Neural progenitor cell (in vitro differentiated cells): ENCODE measurements at regions not wholly inside any gene's neighbourhood (a gene's known extent, or its start where the extent isn't known, plus 50 kb on each side); places are given as distances from the start of the nearest gene placed in this dataset.

Experiments used
- EZH2 ChIP-seq: fragments of 200-600 bp; sonication (generic); IDR thresholded peaks from 2 replicates; pipeline ENCODE4 v1.6.1; 2017; ENCODE audit warnings: antibody characterized with exemption, mild to moderate bottlenecking, moderate library complexity
- EZH2phosphoT487 ChIP-seq: fragments of 200-600 bp; sonication (generic); IDR thresholded peaks from 2 replicates; pipeline ENCODE4 v1.6.1; 2017; ENCODE audit warnings: antibody characterized with exemption
- TF ChIP-seq, protein P1 (sequence below): fragments of 200-600 bp; sonication (generic); IDR thresholded peaks from 2 replicates; pipeline ENCODE4 v1.5.1; 2017; ENCODE audit warnings: antibody characterized with exemption, mild to moderate bottlenecking

DNA sequence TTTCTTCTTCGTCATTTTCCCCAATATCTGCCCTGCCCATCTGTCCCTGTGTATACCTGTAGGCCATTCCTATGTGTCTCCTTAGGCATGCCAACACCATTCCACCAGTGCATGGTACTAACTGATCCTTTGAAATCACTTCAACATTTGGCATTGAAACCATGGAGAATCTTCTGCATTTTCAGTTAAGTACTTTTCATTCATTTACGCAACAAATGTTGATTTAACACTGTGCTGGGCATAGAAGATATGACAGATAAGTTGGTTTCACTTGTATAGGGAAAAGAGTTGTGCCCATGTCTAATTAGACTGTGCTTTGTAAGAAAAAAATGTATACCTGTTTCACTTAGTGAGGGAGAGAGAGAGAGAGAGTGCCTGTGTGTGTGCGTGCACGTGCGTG, 77.9 kb upstream of the FLT1 start:
- TF ChIP-seq, protein P1, sequence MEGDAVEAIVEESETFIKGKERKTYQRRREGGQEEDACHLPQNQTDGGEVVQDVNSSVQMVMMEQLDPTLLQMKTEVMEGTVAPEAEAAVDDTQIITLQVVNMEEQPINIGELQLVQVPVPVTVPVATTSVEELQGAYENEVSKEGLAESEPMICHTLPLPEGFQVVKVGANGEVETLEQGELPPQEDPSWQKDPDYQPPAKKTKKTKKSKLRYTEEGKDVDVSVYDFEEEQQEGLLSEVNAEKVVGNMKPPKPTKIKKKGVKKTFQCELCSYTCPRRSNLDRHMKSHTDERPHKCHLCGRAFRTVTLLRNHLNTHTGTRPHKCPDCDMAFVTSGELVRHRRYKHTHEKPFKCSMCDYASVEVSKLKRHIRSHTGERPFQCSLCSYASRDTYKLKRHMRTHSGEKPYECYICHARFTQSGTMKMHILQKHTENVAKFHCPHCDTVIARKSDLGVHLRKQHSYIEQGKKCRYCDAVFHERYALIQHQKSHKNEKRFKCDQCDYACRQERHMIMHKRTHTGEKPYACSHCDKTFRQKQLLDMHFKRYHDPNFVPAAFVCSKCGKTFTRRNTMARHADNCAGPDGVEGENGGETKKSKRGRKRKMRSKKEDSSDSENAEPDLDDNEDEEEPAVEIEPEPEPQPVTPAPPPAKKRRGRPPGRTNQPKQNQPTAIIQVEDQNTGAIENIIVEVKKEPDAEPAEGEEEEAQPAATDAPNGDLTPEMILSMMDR = no peak
- TF ChIP-seq EZH2 (no peak), EZH2phosphoT487 (no peak)
